ENCODE measurements at regions not wholly inside any gene's neighbourhood (a gene's known extent, or its start where the extent isn't known, plus 50 kb on each side); places are given as distances from the start of the nearest gene placed in this dataset.

DNA sequence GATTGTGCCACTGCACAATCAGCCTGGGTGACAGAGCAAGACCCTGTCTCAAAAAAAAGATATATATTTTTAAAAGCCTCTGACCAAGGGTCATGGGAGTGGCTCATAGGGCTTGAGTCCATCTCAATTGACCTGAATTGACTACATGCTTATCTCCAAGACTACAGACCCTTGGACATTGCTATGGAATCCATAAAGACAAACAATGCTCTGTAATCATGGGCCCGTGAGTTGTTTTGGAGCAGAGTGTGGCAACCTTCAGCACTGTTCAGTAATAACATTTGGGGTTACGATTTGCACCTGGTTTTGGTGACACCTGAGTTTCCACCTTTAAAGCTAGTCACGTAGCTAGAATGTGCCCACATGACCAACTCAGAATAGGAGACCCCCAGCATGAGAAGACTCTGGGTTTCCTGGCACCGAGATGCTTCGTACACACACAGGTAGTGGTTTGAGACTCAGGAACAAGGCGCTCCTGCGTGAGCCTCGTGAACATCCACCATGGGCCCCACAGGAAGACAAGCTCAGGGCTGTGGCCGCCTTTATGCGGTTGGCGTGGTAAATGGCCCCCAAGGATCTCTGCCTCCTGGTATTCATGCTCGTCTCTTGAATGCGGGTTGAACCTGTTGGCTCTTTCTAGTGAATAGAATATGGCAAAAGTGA is 66.6 kb upstream of the RPH3AL start (continued):
- TF ChIP-seq, protein P1, sequence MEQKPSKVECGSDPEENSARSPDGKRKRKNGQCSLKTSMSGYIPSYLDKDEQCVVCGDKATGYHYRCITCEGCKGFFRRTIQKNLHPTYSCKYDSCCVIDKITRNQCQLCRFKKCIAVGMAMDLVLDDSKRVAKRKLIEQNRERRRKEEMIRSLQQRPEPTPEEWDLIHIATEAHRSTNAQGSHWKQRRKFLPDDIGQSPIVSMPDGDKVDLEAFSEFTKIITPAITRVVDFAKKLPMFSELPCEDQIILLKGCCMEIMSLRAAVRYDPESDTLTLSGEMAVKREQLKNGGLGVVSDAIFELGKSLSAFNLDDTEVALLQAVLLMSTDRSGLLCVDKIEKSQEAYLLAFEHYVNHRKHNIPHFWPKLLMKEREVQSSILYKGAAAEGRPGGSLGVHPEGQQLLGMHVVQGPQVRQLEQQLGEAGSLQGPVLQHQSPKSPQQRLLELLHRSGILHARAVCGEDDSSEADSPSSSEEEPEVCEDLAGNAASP (CRISPR knock-in tag; IDR thresholded peaks at IDR 0.05; ENCODE audit: borderline replicate concordance): peak; percentile 74; the same call in 1 of the 2 replicates
- TF ChIP-seq SMARCE1 (IDR thresholded peaks at IDR 0.05; ENCODE audit: borderline replicate concordance) (no peak), RNF2 (conservative IDR thresholded peaks at IDR 0.05; ENCODE audit: low read depth) (no peak), ATM (IDR thresholded peaks at IDR 0.05; ENCODE audit: borderline replicate concordance) (no peak), ZNF776 (CRISPR knock-in tag; IDR thresholded peaks at IDR 0.05) (no peak), ZNF782 (CRISPR knock-in tag; IDR thresholded peaks at IDR 0.05; ENCODE audit: borderline replicate concordance) (no peak), ZFAT (CRISPR knock-in tag; conservative IDR thresholded peaks at IDR 0.05) (no peak), HNRNPK (IDR thresholded peaks at IDR 0.05; ENCODE audit: low read depth, low read length, poor library complexity, severe bottlenecking) (no peak), GATAD2A (CRISPR knock-in tag; IDR thresholded peaks at IDR 0.05) (peak; percentile 33; the same call in 1 of the 2 replicates), ZNF337 (CRISPR knock-in tag; IDR thresholded peaks at IDR 0.05; ENCODE audit: borderline replicate concordance, low read depth) (no peak)
- TF ChIP-seq, protein P2, sequence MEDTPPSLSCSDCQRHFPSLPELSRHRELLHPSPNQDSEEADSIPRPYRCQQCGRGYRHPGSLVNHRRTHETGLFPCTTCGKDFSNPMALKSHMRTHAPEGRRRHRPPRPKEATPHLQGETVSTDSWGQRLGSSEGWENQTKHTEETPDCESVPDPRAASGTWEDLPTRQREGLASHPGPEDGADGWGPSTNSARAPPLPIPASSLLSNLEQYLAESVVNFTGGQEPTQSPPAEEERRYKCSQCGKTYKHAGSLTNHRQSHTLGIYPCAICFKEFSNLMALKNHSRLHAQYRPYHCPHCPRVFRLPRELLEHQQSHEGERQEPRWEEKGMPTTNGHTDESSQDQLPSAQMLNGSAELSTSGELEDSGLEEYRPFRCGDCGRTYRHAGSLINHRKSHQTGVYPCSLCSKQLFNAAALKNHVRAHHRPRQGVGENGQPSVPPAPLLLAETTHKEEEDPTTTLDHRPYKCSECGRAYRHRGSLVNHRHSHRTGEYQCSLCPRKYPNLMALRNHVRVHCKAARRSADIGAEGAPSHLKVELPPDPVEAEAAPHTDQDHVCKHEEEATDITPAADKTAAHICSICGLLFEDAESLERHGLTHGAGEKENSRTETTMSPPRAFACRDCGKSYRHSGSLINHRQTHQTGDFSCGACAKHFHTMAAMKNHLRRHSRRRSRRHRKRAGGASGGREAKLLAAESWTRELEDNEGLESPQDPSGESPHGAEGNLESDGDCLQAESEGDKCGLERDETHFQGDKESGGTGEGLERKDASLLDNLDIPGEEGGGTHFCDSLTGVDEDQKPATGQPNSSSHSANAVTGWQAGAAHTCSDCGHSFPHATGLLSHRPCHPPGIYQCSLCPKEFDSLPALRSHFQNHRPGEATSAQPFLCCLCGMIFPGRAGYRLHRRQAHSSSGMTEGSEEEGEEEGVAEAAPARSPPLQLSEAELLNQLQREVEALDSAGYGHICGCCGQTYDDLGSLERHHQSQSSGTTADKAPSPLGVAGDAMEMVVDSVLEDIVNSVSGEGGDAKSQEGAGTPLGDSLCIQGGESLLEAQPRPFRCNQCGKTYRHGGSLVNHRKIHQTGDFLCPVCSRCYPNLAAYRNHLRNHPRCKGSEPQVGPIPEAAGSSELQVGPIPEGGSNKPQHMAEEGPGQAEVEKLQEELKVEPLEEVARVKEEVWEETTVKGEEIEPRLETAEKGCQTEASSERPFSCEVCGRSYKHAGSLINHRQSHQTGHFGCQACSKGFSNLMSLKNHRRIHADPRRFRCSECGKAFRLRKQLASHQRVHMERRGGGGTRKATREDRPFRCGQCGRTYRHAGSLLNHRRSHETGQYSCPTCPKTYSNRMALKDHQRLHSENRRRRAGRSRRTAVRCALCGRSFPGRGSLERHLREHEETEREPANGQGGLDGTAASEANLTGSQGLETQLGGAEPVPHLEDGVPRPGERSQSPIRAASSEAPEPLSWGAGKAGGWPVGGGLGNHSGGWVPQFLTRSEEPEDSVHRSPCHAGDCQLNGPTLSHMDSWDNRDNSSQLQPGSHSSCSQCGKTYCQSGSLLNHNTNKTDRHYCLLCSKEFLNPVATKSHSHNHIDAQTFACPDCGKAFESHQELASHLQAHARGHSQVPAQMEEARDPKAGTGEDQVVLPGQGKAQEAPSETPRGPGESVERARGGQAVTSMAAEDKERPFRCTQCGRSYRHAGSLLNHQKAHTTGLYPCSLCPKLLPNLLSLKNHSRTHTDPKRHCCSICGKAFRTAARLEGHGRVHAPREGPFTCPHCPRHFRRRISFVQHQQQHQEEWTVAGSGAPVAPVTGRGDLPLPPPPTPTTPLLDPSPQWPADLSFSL (CRISPR knock-in tag; IDR thresholded peaks at IDR 0.05): no peak
- TF ChIP-seq, protein P3, sequence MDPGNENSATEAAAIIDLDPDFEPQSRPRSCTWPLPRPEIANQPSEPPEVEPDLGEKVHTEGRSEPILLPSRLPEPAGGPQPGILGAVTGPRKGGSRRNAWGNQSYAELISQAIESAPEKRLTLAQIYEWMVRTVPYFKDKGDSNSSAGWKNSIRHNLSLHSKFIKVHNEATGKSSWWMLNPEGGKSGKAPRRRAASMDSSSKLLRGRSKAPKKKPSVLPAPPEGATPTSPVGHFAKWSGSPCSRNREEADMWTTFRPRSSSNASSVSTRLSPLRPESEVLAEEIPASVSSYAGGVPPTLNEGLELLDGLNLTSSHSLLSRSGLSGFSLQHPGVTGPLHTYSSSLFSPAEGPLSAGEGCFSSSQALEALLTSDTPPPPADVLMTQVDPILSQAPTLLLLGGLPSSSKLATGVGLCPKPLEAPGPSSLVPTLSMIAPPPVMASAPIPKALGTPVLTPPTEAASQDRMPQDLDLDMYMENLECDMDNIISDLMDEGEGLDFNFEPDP (CRISPR knock-in tag; conservative IDR thresholded peaks at IDR 0.05): no peak
- TF ChIP-seq, protein P4, sequence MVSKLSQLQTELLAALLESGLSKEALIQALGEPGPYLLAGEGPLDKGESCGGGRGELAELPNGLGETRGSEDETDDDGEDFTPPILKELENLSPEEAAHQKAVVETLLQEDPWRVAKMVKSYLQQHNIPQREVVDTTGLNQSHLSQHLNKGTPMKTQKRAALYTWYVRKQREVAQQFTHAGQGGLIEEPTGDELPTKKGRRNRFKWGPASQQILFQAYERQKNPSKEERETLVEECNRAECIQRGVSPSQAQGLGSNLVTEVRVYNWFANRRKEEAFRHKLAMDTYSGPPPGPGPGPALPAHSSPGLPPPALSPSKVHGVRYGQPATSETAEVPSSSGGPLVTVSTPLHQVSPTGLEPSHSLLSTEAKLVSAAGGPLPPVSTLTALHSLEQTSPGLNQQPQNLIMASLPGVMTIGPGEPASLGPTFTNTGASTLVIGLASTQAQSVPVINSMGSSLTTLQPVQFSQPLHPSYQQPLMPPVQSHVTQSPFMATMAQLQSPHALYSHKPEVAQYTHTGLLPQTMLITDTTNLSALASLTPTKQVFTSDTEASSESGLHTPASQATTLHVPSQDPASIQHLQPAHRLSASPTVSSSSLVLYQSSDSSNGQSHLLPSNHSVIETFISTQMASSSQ (IDR thresholded peaks at IDR 0.05; ENCODE audit: low read depth): no peak
- TF ChIP-seq, protein P4 (CRISPR knock-in tag; IDR thresholded peaks at IDR 0.05; ENCODE audit: borderline replicate concordance): no peak
- TF ChIP-seq, protein P5, sequence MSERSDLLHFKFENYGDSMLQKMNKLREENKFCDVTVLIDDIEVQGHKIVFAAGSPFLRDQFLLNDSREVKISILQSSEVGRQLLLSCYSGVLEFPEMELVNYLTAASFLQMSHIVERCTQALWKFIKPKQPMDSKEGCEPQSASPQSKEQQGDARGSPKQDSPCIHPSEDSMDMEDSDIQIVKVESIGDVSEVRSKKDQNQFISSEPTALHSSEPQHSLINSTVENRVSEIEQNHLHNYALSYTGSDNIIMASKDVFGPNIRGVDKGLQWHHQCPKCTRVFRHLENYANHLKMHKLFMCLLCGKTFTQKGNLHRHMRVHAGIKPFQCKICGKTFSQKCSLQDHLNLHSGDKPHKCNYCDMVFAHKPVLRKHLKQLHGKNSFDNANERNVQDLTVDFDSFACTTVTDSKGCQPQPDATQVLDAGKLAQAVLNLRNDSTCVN (CRISPR knock-in tag; IDR thresholded peaks at IDR 0.05; ENCODE audit: borderline replicate concordance): no peak

Measured in HepG2 (cell line).